Esophagus (tissue), 2 donors: ENCODE measurements at regions not wholly inside any gene's neighbourhood (a gene's known extent, or its start where the extent isn't known, plus 50 kb on each side); places are given as distances from the start of the nearest gene placed in this dataset.

Source experiments
- H3K27ac ChIP-seq, 2 donors: one replicate each; pipeline ENCODE4 v1.5.1; 2013; ENCODE audit warnings: low read depth in 2 of 2, mild to moderate bottlenecking in 2 of 2, inconsistent platforms in 1 of 2, low read length in 1 of 2, moderate library complexity in 1 of 2
- H3K27me3 ChIP-seq, 2 donors: one replicate each; pipeline ENCODE4 v1.6.1; 2013; ENCODE audit warnings: low read length in 2 of 2, control low read depth in 1 of 2, mild to moderate bottlenecking in 1 of 2; ENCODE audit not compliant: insufficient read depth in 2 of 2, control insufficient read depth in 1 of 2
- H3K36me3 ChIP-seq, 2 donors: one replicate each; pipeline ENCODE4 v1.6.1; 2013; ENCODE audit warnings: low read length in 1 of 2; ENCODE audit not compliant: control insufficient read depth in 2 of 2, insufficient read depth in 2 of 2
- H3K4me1 ChIP-seq, 2 donors: one replicate each; pipeline ENCODE4 v1.6.1; 2013; ENCODE audit warnings: low read length in 1 of 2; ENCODE audit not compliant: control insufficient read depth in 2 of 2, insufficient read depth in 2 of 2
- H3K4me3 ChIP-seq, 2 donors: one replicate each; pipeline ENCODE4 v1.5.1; 2013; ENCODE audit warnings: low read length in 2 of 2, mild to moderate bottlenecking in 2 of 2, low read depth in 1 of 2, moderate library complexity in 1 of 2
- H3K9me3 ChIP-seq, 2 donors: one replicate each; pipeline ENCODE4 v1.6.1; 2013; ENCODE audit warnings: mild to moderate bottlenecking in 2 of 2, low read depth in 1 of 2, low read length in 1 of 2, moderate library complexity in 1 of 2; ENCODE audit not compliant: control insufficient read depth in 2 of 2, insufficient read depth in 1 of 2
- WGBS, 2 donors: extraction: QIAGEN DNeasy Blood & Tissue Kit; methylation state at CpG; one replicate each; pipeline ENCODE4 v1.1.7; 2013; 5-methylcytosine and 5-hydroxymethylcytosine counted together
- donor health status: healthy with polysubstance abuse.
- donor health status: Bipolar disorder and iron deficiency.

DNA sequence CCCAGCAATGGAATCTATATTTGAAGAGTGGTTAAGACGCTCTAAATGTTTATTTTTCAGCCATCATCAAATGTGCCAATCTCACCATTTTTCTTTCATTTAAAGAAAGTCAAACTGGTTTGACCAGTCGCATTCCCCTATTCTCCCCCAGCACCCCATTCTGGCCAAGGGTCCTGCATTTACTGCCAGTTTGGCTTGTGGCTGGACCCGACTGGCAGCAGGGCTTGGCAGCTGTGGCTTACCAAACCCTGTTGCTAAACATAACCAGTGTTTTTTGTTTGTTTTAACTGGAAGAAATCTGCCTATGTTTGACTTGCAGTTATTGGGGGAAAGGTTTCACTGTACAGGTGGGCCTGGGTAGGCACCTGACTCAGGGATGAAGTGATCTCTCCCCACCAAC lies 116.3 kb downstream of the CYP26A1 start:
- 54 to 61% methylated on average over 3 of the region's 3 CpGs for WGBS, 2 donors
- Histone ChIP-seq H3K9me3 (no peaks in the 10 kb centered on the region), H3K27me3 (no peaks in the 10 kb centered on the region), H3K4me1 (no peaks in the 10 kb centered on the region), H3K36me3 (no peaks in the 10 kb centered on the region), H3K27ac (no peak overlapping the region), H3K4me3 (no peak overlapping the region)

DNA sequence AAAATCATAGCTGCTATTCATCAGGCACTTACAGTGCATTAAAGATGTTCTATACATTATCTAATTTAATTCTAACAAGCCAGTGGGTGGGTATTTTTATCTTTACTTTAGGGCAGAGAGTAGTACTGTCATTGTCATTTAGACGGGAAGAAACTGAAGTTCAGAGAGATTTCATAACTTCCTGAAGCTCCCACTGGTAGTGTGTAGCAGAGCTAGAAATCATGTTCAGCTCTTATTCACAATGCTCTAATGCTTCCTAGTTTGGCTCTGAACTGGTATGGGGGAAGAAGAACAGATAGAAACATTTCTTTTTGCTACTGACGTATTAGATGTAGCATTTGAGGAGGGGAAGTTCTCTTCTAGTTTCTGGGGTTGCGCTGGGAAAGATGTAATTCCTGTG lies 116.7 kb downstream of the CYP26A1 start:
- H3K4me1 ChIP-seq = no peaks in the 10 kb centered on the region
- no peak overlapping the region for H3K4me3 ChIP-seq
- no peaks in the 10 kb centered on the region for H3K27me3 ChIP-seq
- H3K36me3 ChIP-seq = no peaks in the 10 kb centered on the region
- H3K27ac ChIP-seq = no peak overlapping the region
- 34 to 35% methylated on average over 3 of the region's 3 CpGs for WGBS, 2 donors
- no peaks in the 10 kb centered on the region for H3K9me3 ChIP-seq

DNA sequence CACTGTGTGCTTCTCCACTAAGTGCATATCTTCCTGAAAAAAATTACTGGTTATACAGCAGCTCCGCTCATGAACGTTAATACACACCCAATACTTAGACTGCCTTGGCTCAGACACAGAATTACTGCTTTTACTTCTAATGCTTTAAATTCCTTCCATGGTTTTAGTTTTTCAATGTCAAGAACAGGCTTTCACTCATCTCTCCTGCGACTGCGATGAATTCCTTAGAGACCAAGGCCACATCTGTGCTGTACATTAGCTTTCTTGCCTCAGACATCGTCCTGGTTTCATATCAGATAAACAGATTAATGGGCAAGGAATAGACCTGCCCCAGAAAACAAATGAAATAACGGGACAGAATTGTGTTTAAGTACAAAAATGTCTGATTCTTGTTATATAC lies 120.2 kb downstream of the CYP26A1 start:
- no peaks in the 10 kb centered on the region for H3K4me1 ChIP-seq
- no peaks in the 10 kb centered on the region for H3K36me3 ChIP-seq
- no peak overlapping the region for H3K27ac ChIP-seq
- no peak overlapping the region for H3K4me3 ChIP-seq
- WGBS, 2 donors = 64 to 70% methylated on average over 6 of the region's 6 CpGs
- no peaks in the 10 kb centered on the region for H3K27me3 ChIP-seq
- H3K9me3 ChIP-seq = no peaks in the 10 kb centered on the region

DNA sequence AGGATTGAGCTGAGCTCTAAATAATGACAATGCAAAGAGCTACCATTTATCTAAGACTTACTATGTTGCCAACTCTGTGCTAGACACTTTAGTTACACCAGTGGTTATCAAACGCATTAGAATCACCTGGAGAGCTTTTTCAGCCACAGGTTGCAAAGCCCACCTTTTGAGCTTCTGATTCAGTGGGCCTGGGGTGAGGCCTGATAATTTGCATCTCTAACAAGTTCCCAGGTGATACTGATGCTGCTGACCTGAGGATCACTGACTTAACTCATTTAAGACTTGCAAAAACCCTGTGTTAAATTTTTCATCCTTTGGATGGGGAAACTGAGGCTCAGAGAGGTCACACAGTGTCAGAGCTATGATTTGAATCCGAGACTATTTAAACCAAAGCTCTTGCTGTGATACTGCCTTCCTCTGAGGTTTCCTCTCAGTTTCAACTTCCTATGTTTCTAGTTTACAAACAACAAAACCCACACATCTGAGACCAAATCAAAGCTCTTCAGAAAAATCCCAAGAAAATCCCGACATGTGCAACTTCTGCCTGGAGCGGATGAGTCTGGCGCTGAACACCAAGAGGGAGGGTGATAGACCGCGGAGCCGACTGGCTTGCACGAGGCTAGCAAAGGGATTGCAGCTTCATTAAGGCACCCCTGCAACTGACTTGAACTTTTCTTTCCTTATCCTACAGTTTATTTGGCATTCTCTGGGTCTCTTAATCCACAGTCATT lies 124.9 kb downstream of the CYP26A1 start:
- H3K27me3 ChIP-seq = no peaks in the 10 kb centered on the region
- H3K27ac ChIP-seq = no peak overlapping the region
- H3K36me3 ChIP-seq = no peaks in the 10 kb centered on the region
- 22 to 24% methylated on average over 9 of the region's 9 CpGs for WGBS, 2 donors
- H3K9me3 ChIP-seq = no peaks in the 10 kb centered on the region
- no peaks in the 10 kb centered on the region for H3K4me1 ChIP-seq
- H3K4me3 ChIP-seq = peak overlapping the region in 1 of 2 donors; percentile 45

DNA sequence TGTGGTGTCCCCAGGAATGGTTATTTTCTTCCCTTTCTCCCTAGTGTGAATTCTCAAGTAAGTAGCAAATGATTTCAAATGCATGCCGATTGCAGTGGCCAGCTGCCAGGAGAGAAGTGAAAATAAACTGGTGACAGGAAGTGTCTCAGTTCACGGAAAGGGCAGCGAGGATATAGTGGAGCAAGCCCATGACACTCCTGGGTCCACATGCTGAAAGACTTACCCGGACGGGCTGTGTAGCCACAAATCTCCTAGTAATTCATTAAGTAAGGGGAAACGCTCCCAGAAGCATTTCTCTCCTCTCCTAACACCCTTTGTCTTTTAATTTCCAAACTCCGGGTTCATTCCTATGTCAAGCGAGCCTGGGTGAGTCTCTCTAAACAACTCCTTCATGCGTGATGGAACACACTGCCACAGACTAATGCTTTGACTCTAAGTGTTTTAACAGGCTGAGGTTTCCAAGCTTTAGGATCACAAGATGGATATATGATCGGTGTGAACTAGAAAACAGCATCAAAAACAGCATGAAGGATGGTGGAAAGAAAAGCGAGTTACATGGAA lies 125.6 kb downstream of the CYP26A1 start:
- Histone ChIP-seq H3K4me3 (peak overlapping the region; percentile 27 to 45), H3K9me3 (no peaks in the 10 kb centered on the region), H3K36me3 (no peaks in the 10 kb centered on the region), H3K4me1 (no peaks in the 10 kb centered on the region), H3K27me3 (no peaks in the 10 kb centered on the region), H3K27ac (no peak overlapping the region)
- WGBS, 2 donors = 12 to 14% methylated on average over 11 of the region's 11 CpGs

DNA sequence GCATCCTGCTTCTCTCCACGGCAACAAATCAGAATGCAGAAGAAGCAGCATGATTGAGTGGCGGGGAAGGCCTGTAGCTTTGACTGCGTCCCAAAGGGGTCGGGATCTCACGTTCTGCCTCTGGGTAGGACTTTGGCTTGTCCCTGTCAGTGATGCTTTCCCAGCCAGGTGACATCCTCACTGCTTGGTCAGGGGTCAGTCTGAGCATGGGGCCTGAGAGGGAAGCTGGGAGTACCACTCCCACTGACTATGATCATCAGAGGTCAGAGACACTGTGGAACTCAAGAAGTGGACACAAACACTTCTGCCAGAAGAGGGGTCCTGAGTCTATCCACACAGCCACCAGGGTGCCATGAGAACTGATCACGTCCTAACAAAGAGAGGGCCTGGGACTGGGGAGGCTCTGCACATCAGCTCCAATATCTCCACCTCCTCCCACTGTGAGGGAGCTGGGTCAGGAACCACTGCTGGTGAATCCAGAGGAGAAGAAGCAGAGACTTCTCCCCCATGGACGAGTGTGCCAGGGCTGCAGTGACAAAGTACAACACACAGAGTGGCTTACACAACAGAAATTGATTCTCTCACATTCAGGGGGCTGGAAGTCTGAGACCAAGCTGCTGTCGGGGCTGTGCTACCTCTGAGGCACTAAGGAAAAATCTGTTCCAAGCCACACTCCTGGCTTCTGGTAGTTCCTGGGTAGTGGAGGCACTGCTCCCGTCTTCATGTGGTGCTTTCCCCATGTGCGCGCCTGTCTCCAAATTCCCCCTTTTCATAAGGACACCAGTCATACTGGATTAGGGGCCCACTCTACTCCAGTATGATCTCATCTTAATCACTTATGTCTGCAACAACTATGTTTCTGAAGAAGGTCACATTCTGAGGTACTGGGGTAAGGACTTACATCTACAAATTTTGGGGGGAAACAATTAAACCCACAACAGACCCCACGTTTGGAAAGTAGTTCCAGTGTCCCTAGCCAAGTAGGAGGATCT lies 131.1 kb downstream of the CYP26A1 start:
- 76 to 77% methylated on average over 12 of the region's 12 CpGs for WGBS, 2 donors
- H3K4me3 ChIP-seq = no peak overlapping the region

DNA sequence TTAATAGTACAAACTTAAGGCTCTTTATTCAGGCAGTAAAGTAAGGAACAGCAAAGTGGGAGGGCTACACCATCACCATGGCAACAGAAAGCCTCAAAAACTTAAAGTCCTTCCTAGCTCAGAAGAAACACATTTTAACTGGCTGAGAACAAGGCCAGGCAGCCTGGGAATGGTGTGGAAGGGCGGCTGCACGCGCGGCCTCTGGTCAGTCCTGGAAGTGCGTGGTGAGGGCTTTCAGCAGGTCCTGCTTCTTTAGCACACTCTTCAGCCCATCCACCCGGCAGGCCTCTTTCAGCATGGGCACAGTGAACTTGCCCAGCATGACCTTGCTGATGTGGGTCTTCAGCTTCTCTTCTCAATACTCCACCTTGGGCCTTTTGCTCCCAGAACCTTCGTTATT lies 133.0 kb downstream of the CYP26A1 start:
- H3K27ac ChIP-seq = no peak overlapping the region

More for the DNA sequence above, 131.1 kb downstream of the CYP26A1 start:
- Histone ChIP-seq H3K27ac (no peak overlapping the region), H3K9me3 (no peaks in the 10 kb centered on the region), H3K36me3 (no peaks in the 10 kb centered on the region), H3K4me1 (no peaks in the 10 kb centered on the region), H3K27me3 (no peaks in the 10 kb centered on the region)

DNA sequence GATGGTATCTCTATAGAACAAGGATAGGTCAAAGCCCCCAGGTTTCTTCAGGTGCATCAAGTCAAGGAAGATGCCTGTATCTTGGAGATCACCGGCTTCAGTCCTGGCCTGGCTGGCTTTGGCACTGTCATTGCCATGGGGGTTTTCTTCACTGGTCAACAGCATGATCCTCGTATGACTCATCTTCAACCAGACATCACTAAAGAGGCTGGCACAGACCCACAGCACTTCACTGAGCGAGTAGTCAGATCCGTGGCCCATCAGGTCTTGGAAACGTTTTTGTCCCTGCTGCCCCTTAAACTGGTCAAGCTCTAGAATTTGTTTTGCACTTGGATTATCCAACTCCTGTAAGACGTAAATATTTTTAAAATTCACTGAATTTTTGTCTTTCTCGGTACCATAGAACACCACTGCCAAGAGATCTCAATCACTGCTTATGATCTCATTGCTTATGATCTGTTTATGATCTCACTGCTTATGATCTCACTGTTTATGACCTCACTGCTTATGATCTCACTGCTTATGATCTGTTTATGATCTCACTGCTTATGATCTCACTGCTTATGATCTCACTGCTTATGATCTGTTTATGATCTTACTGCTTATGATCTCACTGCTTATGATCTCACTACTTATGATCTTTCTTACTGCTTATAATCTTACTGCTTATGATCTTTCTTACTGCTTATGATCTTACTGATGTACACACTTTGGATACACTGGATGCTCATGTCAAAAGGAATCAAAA lies 135.2 kb downstream of the CYP26A1 start:
- H3K27ac ChIP-seq = no peak overlapping the region
- no peak overlapping the region for H3K4me3 ChIP-seq
- no peaks in the 10 kb centered on the region for H3K4me1 ChIP-seq
- H3K9me3 ChIP-seq = no peaks in the 10 kb centered on the region
- no peaks in the 10 kb centered on the region for H3K27me3 ChIP-seq
- WGBS, 2 donors = 81 to 82% methylated on average over 7 of the region's 7 CpGs
- H3K36me3 ChIP-seq = no peaks in the 10 kb centered on the region

More for the DNA sequence above, 133.0 kb downstream of the CYP26A1 start:
- Histone ChIP-seq H3K27me3 (no peaks in the 10 kb centered on the region), H3K4me1 (no peaks in the 10 kb centered on the region), H3K36me3 (no peaks in the 10 kb centered on the region), H3K9me3 (no peaks in the 10 kb centered on the region), H3K4me3 (no peak overlapping the region)
- WGBS, 2 donors = 91 to 93% methylated on average over 7 of the region's 7 CpGs

DNA sequence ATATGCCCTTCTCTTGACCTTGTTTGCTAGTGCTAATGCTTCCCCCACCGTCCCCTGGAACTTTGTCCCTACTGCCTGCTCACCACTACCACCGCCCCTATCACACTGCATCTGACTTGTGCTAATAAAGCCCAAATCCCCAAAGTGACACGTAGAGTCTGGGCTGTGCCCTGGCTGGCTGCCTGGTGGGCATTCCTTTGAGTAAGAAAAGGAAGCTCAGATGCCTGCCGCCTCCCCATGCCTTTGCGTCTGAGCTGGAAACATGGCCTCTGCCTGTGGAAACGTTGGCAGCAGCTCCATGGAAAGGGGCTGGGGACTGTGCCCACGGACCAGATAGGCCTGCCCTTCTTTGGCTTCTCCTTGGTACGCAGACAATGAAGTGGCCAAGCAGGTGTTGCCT lies 138.3 kb downstream of the CYP26A1 start:
- Histone ChIP-seq H3K27ac (no peak overlapping the region), H3K4me1 (no peaks in the 10 kb centered on the region), H3K9me3 (no peaks in the 10 kb centered on the region), H3K36me3 (no peaks in the 10 kb centered on the region), H3K4me3 (no peak overlapping the region), H3K27me3 (no peaks in the 10 kb centered on the region)
- 58 to 62% methylated on average over 8 of the region's 8 CpGs for WGBS, 2 donors
